ENCODE measurements at regions not wholly inside any gene's neighbourhood (a gene's known extent, or its start where the extent isn't known, plus 50 kb on each side); places are given as distances from the start of the nearest gene placed in this dataset.

DNA sequence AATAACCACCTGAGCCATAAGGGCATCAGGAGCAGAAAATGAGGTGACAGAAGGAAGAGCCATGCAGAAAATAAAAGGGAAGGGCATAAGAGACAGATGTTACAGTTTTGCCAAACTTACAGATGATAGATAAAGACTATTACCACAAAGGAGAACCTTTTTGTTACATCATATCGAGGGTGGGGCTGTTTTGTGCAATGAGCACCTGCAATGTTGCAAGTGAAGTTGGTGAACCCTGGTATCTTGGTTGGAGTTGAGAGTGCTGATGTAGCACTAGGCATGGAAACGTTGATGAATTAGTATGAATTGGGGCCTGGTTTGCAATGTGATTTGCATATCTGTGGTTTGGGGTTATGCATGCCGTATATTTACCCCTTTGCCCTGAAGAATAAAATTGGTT, 119.8 kb upstream of the TEX13D start:
- intact Hi-C loops (cut with DNase I; ENCODE audit: low total_unique reads): no loop called here
- 13 to 43% (median 28%) methylated on average over 3 of the region's 3 CpGs for WGBS, 5 donors
- H3K36me3 ChIP-seq: no peaks in the 10 kb centered on the region
- H3K4me3 ChIP-seq: no peak overlapping the region
- no peak overlapping the region for H3K27ac ChIP-seq
- no peak for DNase-seq
- TF ChIP-seq POLR2AphosphoS5 (IDR thresholded peaks at IDR 0.05): no peak
- TF ChIP-seq CTCF (IDR thresholded peaks at IDR 0.05 in 8 of 11, conservative IDR thresholded peaks at IDR 0.05 in 3 of 11): no peak
- TF ChIP-seq POLR2A (IDR thresholded peaks at IDR 0.05): no peak
- peaks cover 2 to 24% (median 11%) of the 10 kb centered on the region in 6 donors for H3K4me1 ChIP-seq
- no peaks in the 10 kb centered on the region for H3K27me3 ChIP-seq (replicated peaks in 1 of 7)
- no peaks in the 10 kb centered on the region for H3K9me3 ChIP-seq

- H3K36me3 ChIP-seq: no peaks in the 10 kb centered on the region
- WGBS, 5 donors: 74 to 89% (median 82%) methylated on average over 4 of the region's 4 CpGs
- intact Hi-C loops (cut with DNase I; ENCODE audit: low total_unique reads): no loop called here
- peak overlapping the region in 1 of 8 donors; percentile 69 for H3K27ac ChIP-seq
- H3K4me1 ChIP-seq: peaks cover 5 to 45% (median 17%) of the 10 kb centered on the region in 6 donors
- H3K4me3 ChIP-seq: no peak overlapping the region
- TF ChIP-seq POLR2A (IDR thresholded peaks at IDR 0.05) (no peak), CTCF (IDR thresholded peaks at IDR 0.05 in 8 of 11, conservative IDR thresholded peaks at IDR 0.05 in 3 of 11) (no peak), POLR2AphosphoS5 (IDR thresholded peaks at IDR 0.05) (no peak)
- H3K27me3 ChIP-seq (replicated peaks in 1 of 7): no peaks in the 10 kb centered on the region
- DNase-seq: no peak
- H3K9me3 ChIP-seq: no peaks in the 10 kb centered on the region
These were observed 116.7 kb upstream of the TEX13D start for GRCh38 chrX:124215786-124216185.

DNA sequence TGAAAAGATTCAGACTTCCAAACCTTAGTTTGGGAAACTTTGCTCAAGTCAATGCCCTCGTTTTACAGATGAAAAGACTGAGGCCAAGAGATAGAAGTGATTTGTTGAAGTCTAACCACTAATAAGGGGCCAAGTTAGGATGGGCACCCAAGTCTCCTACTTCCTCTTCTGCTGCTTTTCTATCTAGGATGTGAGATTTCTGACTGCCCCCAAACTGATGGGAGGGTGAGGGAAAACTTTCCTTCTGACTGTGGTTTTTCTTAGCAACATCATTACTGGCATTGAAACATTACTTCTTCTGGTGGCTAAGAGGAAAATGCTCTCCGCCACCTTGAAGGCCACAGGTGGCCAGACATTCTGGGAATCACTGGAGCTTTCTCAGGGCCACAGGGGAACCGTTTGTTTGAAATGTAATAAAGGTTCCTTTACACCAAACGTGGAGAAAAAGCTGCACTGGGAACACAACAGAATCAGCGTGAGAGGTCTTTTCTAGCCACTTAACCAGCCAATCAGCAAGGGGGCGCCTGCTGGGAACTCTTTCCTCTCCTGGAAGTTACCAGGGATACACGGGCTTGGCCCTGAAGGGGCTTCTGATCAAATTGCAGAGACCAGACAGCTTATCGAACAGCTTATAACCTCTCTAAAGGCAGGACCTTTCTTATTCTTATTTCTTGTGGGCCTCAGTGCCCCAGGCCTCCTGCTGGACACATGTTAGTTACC, 115.9 kb upstream of the TEX13D start:
- 48 to 63% (median 50%) methylated on average over 7 to 8 of the region's 8 CpGs for WGBS, 5 donors
- no peaks in the 10 kb centered on the region for H3K9me3 ChIP-seq
- peak overlapping the region in 6 of 8 donors; percentile 22 to 77 (median 68) for H3K27ac ChIP-seq
- H3K36me3 ChIP-seq: no peaks in the 10 kb centered on the region
- no peaks in the 10 kb centered on the region for H3K27me3 ChIP-seq (replicated peaks in 1 of 7)
- no peak for TF ChIP-seq POLR2A (IDR thresholded peaks at IDR 0.05)
- TF ChIP-seq CTCF (IDR thresholded peaks at IDR 0.05 in 8 of 11, conservative IDR thresholded peaks at IDR 0.05 in 3 of 11): no peak
- TF ChIP-seq POLR2AphosphoS5 (IDR thresholded peaks at IDR 0.05): no peak
- H3K4me3 ChIP-seq: no peak overlapping the region
- peaks cover 5 to 45% (median 17%) of the 10 kb centered on the region in 6 donors for H3K4me1 ChIP-seq
- intact Hi-C loops (cut with DNase I; ENCODE audit: low total_unique reads): no loop called here
- DNase-seq: no peak

DNA sequence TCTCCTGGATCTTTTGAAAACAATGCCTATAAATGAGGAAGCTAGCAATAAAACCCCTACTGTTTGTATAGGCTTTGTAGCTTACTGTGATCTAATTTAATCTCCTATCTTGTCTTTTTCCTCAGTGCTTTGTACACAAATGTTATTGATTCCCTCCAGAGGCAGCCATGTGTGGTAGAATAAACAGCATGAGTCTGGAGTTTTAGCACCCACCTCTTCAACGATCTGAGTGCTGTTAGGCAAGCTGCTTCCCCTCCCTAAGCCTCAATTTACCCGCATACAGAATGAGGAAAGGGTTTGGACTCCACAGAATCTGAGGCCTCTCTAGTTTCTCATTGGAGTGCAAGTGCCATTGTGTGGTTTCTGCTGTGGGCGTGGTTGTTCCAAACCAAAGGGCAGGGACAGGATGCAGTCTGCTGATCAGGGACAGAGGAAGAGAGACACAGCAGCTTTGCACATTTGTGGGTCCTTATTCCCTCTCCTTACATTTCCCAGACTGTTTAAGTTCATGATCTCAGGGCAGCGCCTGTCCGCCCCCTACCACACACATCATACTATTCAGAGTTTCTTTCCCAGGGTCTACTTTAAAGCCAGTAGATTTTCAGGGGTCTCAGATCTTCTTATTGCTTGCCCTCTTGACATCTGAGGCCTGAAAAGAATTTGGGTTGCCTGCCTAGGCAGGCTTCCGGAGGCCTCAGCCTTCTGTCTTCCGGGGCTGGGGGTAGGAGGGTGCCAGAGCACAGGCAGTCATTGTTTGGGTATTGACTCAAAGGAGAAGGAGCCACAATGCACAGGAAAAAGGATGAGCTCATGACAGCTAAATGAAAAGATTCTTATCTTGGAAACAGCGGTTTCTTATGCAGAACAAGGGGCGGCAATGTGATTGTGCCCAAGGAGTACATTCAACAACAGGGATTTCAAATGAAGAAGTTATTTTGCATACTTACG, 114.9 kb upstream of the TEX13D start:
- intact Hi-C loops (cut with DNase I; ENCODE audit: low total_unique reads): no loop called here
- WGBS, 5 donors: 11 to 42% (median 16%) methylated on average over 9 to 10 of the region's 10 CpGs
- H3K4me3 ChIP-seq: peak overlapping the region in 1 of 8 donors; percentile 1

More for the DNA sequence above, 114.9 kb upstream of the TEX13D start:
- H3K4me1 ChIP-seq: peaks cover 5 to 41% (median 16%) of the 10 kb centered on the region in 6 donors
- H3K9me3 ChIP-seq: no peaks in the 10 kb centered on the region
- no peaks in the 10 kb centered on the region for H3K36me3 ChIP-seq
- no peaks in the 10 kb centered on the region for H3K27me3 ChIP-seq (replicated peaks in 1 of 7)
- DNase-seq: peak; percentile 82
- peak overlapping the region in 7 of 8 donors; percentile 43 to 77 (median 68) for H3K27ac ChIP-seq
- TF ChIP-seq POLR2AphosphoS5 (IDR thresholded peaks at IDR 0.05) (peak in 2 of 3 donors; percentile 41 to 55), CTCF (IDR thresholded peaks at IDR 0.05 in 8 of 11, conservative IDR thresholded peaks at IDR 0.05 in 3 of 11) (no peak)
